A549 (cell line): ENCODE measurements at regions not wholly inside any gene's neighbourhood (a gene's known extent, or its start where the extent isn't known, plus 50 kb on each side); places are given as distances from the start of the nearest gene placed in this dataset.

ENCODE experiments used
- ATAC-seq, 2 experiments: fragments of 200-7000 bp in 1 of 2; fragments of >200 bp in 1 of 2; cut with Nextera tagmentation in 1 of 2; cut with Tn5 transposase in 1 of 2; 3 replicates each; pipeline versions ENCODE4 v1.8.0 to v1.9.1; 2018 to 2020; ENCODE audit warnings: mild to moderate bottlenecking in 1 of 2, moderate library complexity in 1 of 2
- CTCF ChIA-PET: fragments of 300-600 bp; sonication (Branson Sonifier 250); formaldehyde crosslinking; extraction: SDS; loops from one replicate; lab custom pipeline; 2021; ENCODE audit warnings: antibody characterized with exemption, inconsistent platforms; lab: Yijun Ruan, JAX
- POLR2A ChIA-PET: fragments of 350-600 bp; formaldehyde crosslinking; extraction: SDS; loops from one replicate; lab custom pipeline; 2021; ENCODE audit warnings: antibody characterized with exemption, inconsistent platforms; lab: Yijun Ruan, JAX
- DNase-seq, 2 experiments: peaks; one replicate each; pipeline versions ENCODE4 v3.0.0 to v3.0.0-alpha.2; 2011 to 2016; ENCODE audit warnings: low read depth in 1 of 2, low spot score in 1 of 2
- FAIRE-seq: peaks from 2 replicates; lab custom pipeline; 2011; peaks lifted over from hg19 to GRCh38; lab: Jason Lieb, UNC
- H3K27ac ChIP-seq, 2 experiments: fragments of >200 bp; sonication (Bioruptor Twin); formaldehyde crosslinking; 3 replicates each; pipeline ENCODE4 v1.5.1; 2016 to 2017
- H3K4me1 ChIP-seq: fragments of >200 bp; sonication (Bioruptor Twin); formaldehyde crosslinking; 3 replicates; pipeline ENCODE4 v1.6.1; 2016
- H3K4me2 ChIP-seq: fragments of >200 bp; sonication (Bioruptor Twin); formaldehyde crosslinking; 3 replicates; pipeline ENCODE4 v1.6.1; 2016
- H3K4me3 ChIP-seq: fragments of >200 bp; sonication (Bioruptor Twin); formaldehyde crosslinking; 3 replicates; pipeline ENCODE4 v1.5.1; 2016
- H3K9me3 ChIP-seq: fragments of >200 bp; sonication (Bioruptor Twin); formaldehyde crosslinking; 3 replicates; pipeline ENCODE4 v1.6.1; 2016
- CHD4 ChIP-seq: fragments of 200-600 bp; sonication (generic); IDR thresholded peaks from 2 replicates; pipeline ENCODE4 v1.6.1; 2016; ENCODE audit warnings: antibody characterized with exemption, mild to moderate bottlenecking, borderline replicate concordance
- EHMT2 ChIP-seq: fragments of 200-600 bp; sonication (generic); IDR thresholded peaks from 2 replicates; pipeline ENCODE4 v1.6.1; 2016; ENCODE audit warnings: antibody characterized with exemption, low read depth, mild to moderate bottlenecking, moderate library complexity
- FOXS1 ChIP-seq: fragments of 250-450 bp; sonication (Bioruptor Pico); IDR thresholded peaks from 2 replicates; pipeline ENCODE4 v1.5.0; 2020; ENCODE audit warnings: mild to moderate bottlenecking, moderate library complexity
- HDAC2 ChIP-seq: fragments of 200-600 bp; sonication (generic); IDR thresholded peaks from 2 replicates; pipeline ENCODE4 v1.6.1; 2016
- HEYL ChIP-seq: fragments of 250-450 bp; sonication (Bioruptor Pico); IDR thresholded peaks from 2 replicates; pipeline ENCODE4 v1.8.0; 2021; ENCODE audit warnings: mild to moderate bottlenecking, moderate library complexity
- KDM5A ChIP-seq: fragments of 200-600 bp; sonication (generic); IDR thresholded peaks from 2 replicates; pipeline ENCODE4 v1.6.1; 2016; ENCODE audit warnings: antibody characterized with exemption, mild to moderate bottlenecking
- MAFK ChIP-seq: fragments of 450-650 bp; IDR thresholded peaks from 2 replicates; pipeline ENCODE4 v1.6.1; 2014; ENCODE audit not compliant: partially characterized antibody
- MYC ChIP-seq: IDR thresholded peaks from 2 replicates; pipeline ENCODE4 v1.6.1; 2012; ENCODE audit warnings: mild to moderate bottlenecking, inconsistent platforms, low read length, improper control_type of control experiment, borderline replicate concordance
- NFE2L2 ChIP-seq: fragments of 150-350 bp; conservative IDR thresholded peaks from 2 replicates; pipeline ENCODE4 v1.6.1; 2014; ENCODE audit warnings: low read length
- PHF8 ChIP-seq: fragments of 200-600 bp; sonication (generic); IDR thresholded peaks from 2 replicates; pipeline ENCODE4 v1.6.1; 2016; ENCODE audit warnings: low read depth, mild to moderate bottlenecking, antibody characterized with exemption, moderate library complexity, borderline replicate concordance
- POLR2A ChIP-seq: IDR thresholded peaks from 2 replicates; pipeline ENCODE4 v1.6.1; 2012; ENCODE audit warnings: mild to moderate bottlenecking, low read length
- ZFP36 ChIP-seq: fragments of 450-650 bp; IDR thresholded peaks from 2 replicates; pipeline ENCODE4 v1.6.1; 2014; ENCODE audit warnings: borderline replicate concordance; ENCODE audit not compliant: partially characterized antibody
- ZNF302 ChIP-seq: fragments of 250-450 bp; sonication (Bioruptor Pico); IDR thresholded peaks from 2 replicates; pipeline ENCODE4 v1.9.0; 2021; ENCODE audit warnings: inconsistent platforms, mild to moderate bottlenecking, moderate library complexity
- WGBS: methylation state at CpG from one replicate; pipeline ENCODE4 v1.1.6; 2017; ENCODE audit errors: missing lambda C conversion rate; 5-methylcytosine and 5-hydroxymethylcytosine counted together
- TF ChIP-seq, protein P1 (sequence below): fragments of 250-450 bp; sonication (Bioruptor Pico); IDR thresholded peaks from 2 replicates; pipeline ENCODE4 v1.5.0; 2020; ENCODE audit warnings: low read depth, mild to moderate bottlenecking, moderate library complexity
- TF ChIP-seq, protein P2 (sequence below): IDR thresholded peaks from 2 replicates; pipeline ENCODE4 v1.6.1; 2012; ENCODE audit warnings: low read depth, borderline replicate concordance
- TF ChIP-seq, protein P3 (sequence below): IDR thresholded peaks from 2 replicates; pipeline ENCODE4 v1.6.1; 2012
- TF ChIP-seq, protein P4 (sequence below): fragments of >200 bp; sonication (Bioruptor Twin); formaldehyde crosslinking; IDR thresholded peaks from 2 replicates; pipeline ENCODE4 v1.6.1; 2016
- TF ChIP-seq, protein P5 (sequence below): fragments of 450-650 bp; IDR thresholded peaks from 2 replicates; pipeline ENCODE4 v1.6.1; 2014; ENCODE audit warnings: antibody characterized with exemption
- TF ChIP-seq, protein P6 (sequence below): fragments of >200 bp; sonication (Bioruptor Twin); formaldehyde crosslinking; IDR thresholded peaks from 3 replicates; pipeline ENCODE4 v1.5.1; 2016

DNA sequence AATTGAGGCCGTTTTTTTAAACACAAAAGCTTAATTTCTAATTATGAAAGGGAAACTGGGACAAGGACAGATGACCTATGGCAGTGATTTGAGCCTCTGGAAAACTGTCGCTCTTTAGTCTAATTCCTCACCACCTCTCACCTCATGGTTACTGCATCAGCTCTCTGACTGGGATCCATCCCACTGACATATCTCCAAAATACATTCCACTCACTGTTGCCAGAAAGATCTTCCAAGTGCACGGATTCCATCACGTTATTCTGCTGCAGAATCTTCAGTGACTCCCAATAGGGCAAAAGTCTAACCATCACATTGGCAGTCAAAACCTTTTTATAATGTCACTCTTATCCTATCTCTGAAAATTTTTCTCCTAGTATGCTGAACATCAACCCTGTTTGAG is 132.3 kb upstream of the MB21D2 start:
- POLR2A ChIA-PET: no interaction called here
- no peak for ATAC-seq
- no peak for FAIRE-seq
- H3K9me3 ChIP-seq: no peaks in the 10 kb centered on the region
- H3K4me3 ChIP-seq: no peak overlapping the region
- no peaks in the 10 kb centered on the region for H3K4me1 ChIP-seq
- no peak for TF ChIP-seq NFE2L2
- TF ChIP-seq, protein P1, sequence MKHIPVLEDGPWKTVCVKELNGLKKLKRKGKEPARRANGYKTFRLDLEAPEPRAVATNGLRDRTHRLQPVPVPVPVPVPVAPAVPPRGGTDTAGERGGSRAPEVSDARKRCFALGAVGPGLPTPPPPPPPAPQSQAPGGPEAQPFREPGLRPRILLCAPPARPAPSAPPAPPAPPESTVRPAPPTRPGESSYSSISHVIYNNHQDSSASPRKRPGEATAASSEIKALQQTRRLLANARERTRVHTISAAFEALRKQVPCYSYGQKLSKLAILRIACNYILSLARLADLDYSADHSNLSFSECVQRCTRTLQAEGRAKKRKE (CRISPR knock-in tag): no peak
- TF ChIP-seq CHD4: no peak
- TF ChIP-seq, protein P2, sequence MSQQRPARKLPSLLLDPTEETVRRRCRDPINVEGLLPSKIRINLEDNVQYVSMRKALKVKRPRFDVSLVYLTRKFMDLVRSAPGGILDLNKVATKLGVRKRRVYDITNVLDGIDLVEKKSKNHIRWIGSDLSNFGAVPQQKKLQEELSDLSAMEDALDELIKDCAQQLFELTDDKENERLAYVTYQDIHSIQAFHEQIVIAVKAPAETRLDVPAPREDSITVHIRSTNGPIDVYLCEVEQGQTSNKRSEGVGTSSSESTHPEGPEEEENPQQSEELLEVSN: no peak
- no peak for TF ChIP-seq HEYL (CRISPR knock-in tag)
- TF ChIP-seq POLR2A: no peak
- TF ChIP-seq, protein P3, sequence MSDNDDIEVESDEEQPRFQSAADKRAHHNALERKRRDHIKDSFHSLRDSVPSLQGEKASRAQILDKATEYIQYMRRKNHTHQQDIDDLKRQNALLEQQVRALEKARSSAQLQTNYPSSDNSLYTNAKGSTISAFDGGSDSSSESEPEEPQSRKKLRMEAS: no peak
- TF ChIP-seq, protein P4, sequence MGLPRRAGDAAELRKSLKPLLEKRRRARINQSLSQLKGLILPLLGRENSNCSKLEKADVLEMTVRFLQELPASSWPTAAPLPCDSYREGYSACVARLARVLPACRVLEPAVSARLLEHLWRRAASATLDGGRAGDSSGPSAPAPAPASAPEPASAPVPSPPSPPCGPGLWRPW: no peak
- TF ChIP-seq EHMT2: no peak
- TF ChIP-seq, all 56 proteins: peak for 0
- no peak overlapping the region for H3K27ac ChIP-seq
- WGBS: 22% methylated on average over 4 of the region's 4 CpGs
- no peak for DNase-seq
- CTCF ChIA-PET: interaction anchor here (2.2 to 2.4 kb wide), 2 partner anchors 8 to 237 kb away, joined by 5 to 11 read pairs; no protein-coding TSS in a partner anchor
- no peak overlapping the region for H3K4me2 ChIP-seq

DNA sequence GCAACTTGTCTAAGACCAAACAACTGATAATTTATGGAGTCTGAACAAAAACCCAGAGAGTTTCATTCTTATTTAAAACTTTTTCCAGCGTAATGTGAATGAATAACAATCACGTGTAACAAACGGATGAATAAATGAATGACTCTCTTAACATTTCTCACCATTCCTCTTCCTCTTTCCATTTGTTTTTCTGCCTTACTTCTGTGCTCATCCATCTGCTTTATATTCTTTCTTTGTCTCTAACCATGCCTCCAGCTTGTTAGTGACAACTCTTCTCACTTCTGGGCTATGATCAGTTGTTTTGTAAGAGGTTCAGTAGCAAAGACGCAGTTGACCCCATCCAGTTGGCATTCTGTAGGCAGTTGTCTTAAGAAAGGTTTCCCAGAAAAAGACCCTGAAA is 133.7 kb upstream of the MB21D2 start:
- DNase-seq (no peak), ATAC-seq (no peak), FAIRE-seq (no peak)
- Histone ChIP-seq H3K4me2 (no peak overlapping the region), H3K4me1 (no peaks in the 10 kb centered on the region), H3K4me3 (no peak overlapping the region), H3K27ac (no peak overlapping the region), H3K9me3 (no peaks in the 10 kb centered on the region)
- TF ChIP-seq, protein P5, sequence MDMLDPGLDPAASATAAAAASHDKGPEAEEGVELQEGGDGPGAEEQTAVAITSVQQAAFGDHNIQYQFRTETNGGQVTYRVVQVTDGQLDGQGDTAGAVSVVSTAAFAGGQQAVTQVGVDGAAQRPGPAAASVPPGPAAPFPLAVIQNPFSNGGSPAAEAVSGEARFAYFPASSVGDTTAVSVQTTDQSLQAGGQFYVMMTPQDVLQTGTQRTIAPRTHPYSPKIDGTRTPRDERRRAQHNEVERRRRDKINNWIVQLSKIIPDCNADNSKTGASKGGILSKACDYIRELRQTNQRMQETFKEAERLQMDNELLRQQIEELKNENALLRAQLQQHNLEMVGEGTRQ: no peak
- TF ChIP-seq HDAC2: no peak
- ChIA-PET CTCF (interaction anchor here (1.2 to 2.4 kb wide), 2 partner anchors 10 to 235 kb away, joined by 3 to 11 read pairs; no protein-coding TSS in a partner anchor), POLR2A (no interaction called here)
- 55% methylated on average over 4 of the region's 4 CpGs for WGBS

DNA sequence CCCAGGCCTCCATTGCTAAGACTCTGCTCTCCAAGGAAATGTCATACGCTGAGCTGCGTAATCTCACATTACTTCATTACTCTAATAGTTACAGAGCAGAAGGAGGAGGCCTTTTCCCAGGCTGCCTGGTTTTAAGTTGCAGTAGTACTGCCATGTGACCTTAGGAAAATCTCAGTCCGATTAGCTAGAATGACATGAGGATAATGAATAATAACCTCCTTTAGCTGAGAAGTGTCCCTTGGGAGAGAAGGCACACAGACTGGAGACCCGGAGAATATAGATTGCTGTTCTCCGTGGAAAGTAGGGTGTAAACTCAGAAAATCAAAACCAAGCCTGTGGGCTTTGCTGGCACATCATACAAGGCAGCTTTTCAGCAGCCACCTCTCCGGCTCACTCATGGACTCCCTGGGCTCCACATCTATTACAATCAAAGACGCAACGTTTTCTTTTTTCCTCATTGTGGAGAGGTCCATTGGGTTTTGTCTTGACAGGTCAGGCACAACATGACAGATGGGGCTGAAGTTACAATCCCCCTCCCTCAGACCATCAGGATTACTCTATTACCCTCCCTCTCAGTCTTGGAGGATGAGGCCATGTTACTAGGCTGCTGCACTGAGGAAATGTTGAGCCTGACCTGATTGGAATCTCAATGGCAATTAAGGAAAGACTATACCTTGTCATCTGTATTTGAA is 134.8 kb upstream of the MB21D2 start:
- ChIA-PET POLR2A (no interaction called here), CTCF (interaction anchor here (1.2 kb wide), 1 partner anchor 236 kb away, joined by 3 read pairs; no protein-coding TSS in a partner anchor)
- no peak for TF ChIP-seq MYC
- TF ChIP-seq, protein P6, sequence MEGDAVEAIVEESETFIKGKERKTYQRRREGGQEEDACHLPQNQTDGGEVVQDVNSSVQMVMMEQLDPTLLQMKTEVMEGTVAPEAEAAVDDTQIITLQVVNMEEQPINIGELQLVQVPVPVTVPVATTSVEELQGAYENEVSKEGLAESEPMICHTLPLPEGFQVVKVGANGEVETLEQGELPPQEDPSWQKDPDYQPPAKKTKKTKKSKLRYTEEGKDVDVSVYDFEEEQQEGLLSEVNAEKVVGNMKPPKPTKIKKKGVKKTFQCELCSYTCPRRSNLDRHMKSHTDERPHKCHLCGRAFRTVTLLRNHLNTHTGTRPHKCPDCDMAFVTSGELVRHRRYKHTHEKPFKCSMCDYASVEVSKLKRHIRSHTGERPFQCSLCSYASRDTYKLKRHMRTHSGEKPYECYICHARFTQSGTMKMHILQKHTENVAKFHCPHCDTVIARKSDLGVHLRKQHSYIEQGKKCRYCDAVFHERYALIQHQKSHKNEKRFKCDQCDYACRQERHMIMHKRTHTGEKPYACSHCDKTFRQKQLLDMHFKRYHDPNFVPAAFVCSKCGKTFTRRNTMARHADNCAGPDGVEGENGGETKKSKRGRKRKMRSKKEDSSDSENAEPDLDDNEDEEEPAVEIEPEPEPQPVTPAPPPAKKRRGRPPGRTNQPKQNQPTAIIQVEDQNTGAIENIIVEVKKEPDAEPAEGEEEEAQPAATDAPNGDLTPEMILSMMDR: no peak
- TF ChIP-seq, protein P4: no peak
- Histone ChIP-seq H3K4me3 (no peak overlapping the region), H3K9me3 (no peaks in the 10 kb centered on the region), H3K27ac (no peak overlapping the region), H3K4me1 (no peaks in the 10 kb centered on the region), H3K4me2 (no peak overlapping the region)
- ATAC-seq: no peak
- no peak for DNase-seq
- no peak for FAIRE-seq
- WGBS: 49% methylated on average over 8 of the region's 8 CpGs

DNA sequence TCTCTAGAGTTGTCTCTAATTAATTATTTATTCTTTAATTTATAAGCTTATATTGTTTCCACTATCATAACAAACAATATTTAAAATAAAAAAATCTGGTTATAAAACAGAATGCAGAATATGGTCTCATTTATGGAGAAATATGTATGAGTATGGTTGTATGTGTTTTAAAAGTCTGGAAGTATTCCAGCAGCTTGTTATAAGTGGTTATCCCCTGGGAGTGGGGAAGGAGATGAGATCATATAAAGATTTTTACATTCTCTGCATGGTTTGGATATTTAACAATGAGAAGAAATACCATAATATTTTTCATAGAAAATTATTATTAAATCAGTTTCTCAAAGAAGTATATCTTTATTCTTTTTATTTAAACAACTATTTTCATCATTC is 135.4 kb upstream of the MB21D2 start:
- Histone ChIP-seq H3K4me2 (no peak overlapping the region), H3K4me1 (no peaks in the 10 kb centered on the region), H3K9me3 (no peaks in the 10 kb centered on the region), H3K27ac (no peak overlapping the region), H3K4me3 (no peak overlapping the region)
- FAIRE-seq: no peak
- no peak for ATAC-seq
- TF ChIP-seq, protein P3: no peak
- no peak for TF ChIP-seq PHF8
- no peak for TF ChIP-seq ZNF302 (CRISPR knock-in tag)
- TF ChIP-seq MAFK: no peak
- no peak for TF ChIP-seq ZFP36
- TF ChIP-seq FOXS1 (CRISPR knock-in tag): no peak
- no peak for TF ChIP-seq KDM5A
- CTCF ChIA-PET: no interaction called here
- no peak for DNase-seq
- POLR2A ChIA-PET: no interaction called here
